ENCODE measurements at regions not wholly inside any gene's neighbourhood (a gene's known extent, or its start where the extent isn't known, plus 50 kb on each side); places are given as distances from the start of the nearest gene placed in this dataset.

GRCh38 chr16:48897698-48898205 is 287.8 kb upstream of the N4BP1 start:
- WGBS, result 68% methylated on average over 8 of the region's 8 CpGs

GRCh38 chr16:48895142-48895541 is 285.2 kb upstream of the N4BP1 start:
- H3K27ac ChIP-seq (ENCODE audit: low read depth in 1 of 2, low read length in 2 of 2), result no peak overlapping the region
- peaks cover 0 to 3% (median 0%) of the 10 kb centered on the region in 4 donors for H3K27me3 ChIP-seq (ENCODE audit: control insufficient read depth in 4 of 4, insufficient read depth in 4 of 4, low read length in 3 of 4)
- H3K36me3 ChIP-seq (ENCODE audit: control insufficient read depth in 4 of 4, insufficient read depth in 3 of 4, low read depth in 1 of 4, low read length in 3 of 4), result no peaks in the 10 kb centered on the region
- no peaks in the 10 kb centered on the region for H3K9me3 ChIP-seq (ENCODE audit: control insufficient read depth in 4 of 4, low read length in 3 of 4)
- DNase-seq (ENCODE audit: low spot score), result no peak
- H3K4me3 ChIP-seq (ENCODE audit: low read depth in 1 of 3, low read length in 3 of 3), result no peak overlapping the region
- WGBS, result 39% methylated on average over 5 of the region's 5 CpGs
- no peak overlapping the region for H3K9ac ChIP-seq (ENCODE audit: low read depth in 1 of 2, low read length in 2 of 2)
- no peaks in the 10 kb centered on the region for H3K4me1 ChIP-seq (ENCODE audit: control insufficient read depth in 4 of 4, insufficient read depth in 4 of 4, low read length in 3 of 4)
- TF ChIP-seq RAD21 (IDR thresholded peaks at IDR 0.05) (no peak), SP1 (IDR thresholded peaks at IDR 0.05) (no peak), JUND (IDR thresholded peaks at IDR 0.05) (no peak), HNF4A (conservative IDR thresholded peaks at IDR 0.05) (no peak), GABPA (IDR thresholded peaks at IDR 0.05 in 1 of 2, conservative IDR thresholded peaks at IDR 0.05 in 1 of 2) (no peak), RXRA (IDR thresholded peaks at IDR 0.05) (no peak), CTCF (IDR thresholded peaks at IDR 0.05; ENCODE audit: low read depth, low read length, missing input control) (no peak), MAX (IDR thresholded peaks at IDR 0.05) (no peak), ZBTB33 (IDR thresholded peaks at IDR 0.05) (no peak), ATF3 (IDR thresholded peaks at IDR 0.05) (no peak), NR2F2 (IDR thresholded peaks at IDR 0.05) (no peak), REST (IDR thresholded peaks at IDR 0.05) (no peak), YY1 (IDR thresholded peaks at IDR 0.05) (no peak), TAF1 (conservative IDR thresholded peaks at IDR 0.05) (no peak), FOXA1 (IDR thresholded peaks at IDR 0.05) (no peak), HNF4G (IDR thresholded peaks at IDR 0.05) (no peak)

More at GRCh38 chr16:48897698-48898205, 287.8 kb upstream of the N4BP1 start:
- H3K9ac ChIP-seq (ENCODE audit: low read depth in 1 of 2, low read length in 2 of 2), result no peak overlapping the region
- H3K27ac ChIP-seq (ENCODE audit: low read depth in 1 of 2, low read length in 2 of 2), result no peak overlapping the region
- H3K27me3 ChIP-seq (ENCODE audit: control insufficient read depth in 4 of 4, insufficient read depth in 4 of 4, low read length in 3 of 4), result peaks cover 0 to 3% (median 0%) of the 10 kb centered on the region in 4 donors
- no peaks in the 10 kb centered on the region for H3K4me1 ChIP-seq (ENCODE audit: control insufficient read depth in 4 of 4, insufficient read depth in 4 of 4, low read length in 3 of 4)
- no peak for TF ChIP-seq HNF4A (conservative IDR thresholded peaks at IDR 0.05)
- no peak for TF ChIP-seq GABPA (IDR thresholded peaks at IDR 0.05 in 1 of 2, conservative IDR thresholded peaks at IDR 0.05 in 1 of 2)
- TF ChIP-seq REST (IDR thresholded peaks at IDR 0.05), result no peak
- no peak for TF ChIP-seq TAF1 (conservative IDR thresholded peaks at IDR 0.05)
- no peak for TF ChIP-seq SP1 (IDR thresholded peaks at IDR 0.05)
- H3K9me3 ChIP-seq (ENCODE audit: control insufficient read depth in 4 of 4, low read length in 3 of 4), result no peaks in the 10 kb centered on the region
- DNase-seq (ENCODE audit: low spot score), result no peak
- H3K36me3 ChIP-seq (ENCODE audit: control insufficient read depth in 4 of 4, insufficient read depth in 3 of 4, low read depth in 1 of 4, low read length in 3 of 4), result no peaks in the 10 kb centered on the region
- H3K4me3 ChIP-seq (ENCODE audit: low read depth in 1 of 3, low read length in 3 of 3), result no peak overlapping the region
